Stimulated activated CD8-positive, alpha-beta memory T cell treated with anti-CD3 and anti-CD28 coated beads, Interleukin-12 subunit alpha, Interleukin-12 subunit beta, amount 100 ng/mL, for 1 hour (primary cell): ENCODE measurements at regions not wholly inside any gene's neighbourhood (a gene's known extent, or its start where the extent isn't known, plus 50 kb on each side); places are given as distances from the start of the nearest gene placed in this dataset.
A peak's percentile ranks its signal among the peaks of the same experiment; 100 is the strongest.

ENCODE experiments used
- DNase-seq: peaks from one replicate; pipeline ENCODE4 v3.0.0-alpha.2; 2020; ENCODE audit warnings: low read depth

- no peak for DNase-seq
Measured at GRCh38 chr10:6342096-6342685, 139.5 kb downstream of the PFKFB3 start.

- no peak for DNase-seq
Measured at GRCh38 chr10:6343305-6344010, 140.7 kb downstream of the PFKFB3 start.

- DNase-seq: no peak
Measured at GRCh38 chr10:6345404-6345803, 142.7 kb downstream of the PFKFB3 start.

GRCh38 chr10:6346631-6347030 is 143.9 kb downstream of the PFKFB3 start:
- no peak for DNase-seq

GRCh38 chr10:6347391-6347951 is 144.7 kb downstream of the PFKFB3 start:
- peak; percentile 12 for DNase-seq

GRCh38 chr10:6348096-6348874 is 145.6 kb downstream of the PFKFB3 start:
- DNase-seq: peak; percentile 71

- DNase-seq: no peak
Measured at GRCh38 chr10:6349846-6350535, 147.3 kb downstream of the PFKFB3 start.

- DNase-seq: no peak
Measured at GRCh38 chr10:6350609-6351008, 147.9 kb downstream of the PFKFB3 start.

GRCh38 chr10:6351495-6351894 is 148.8 kb downstream of the PFKFB3 start:
- DNase-seq: no peak

GRCh38 chr10:6353526-6353925 is 150.8 kb downstream of the PFKFB3 start:
- DNase-seq: no peak

- DNase-seq: no peak
Measured at GRCh38 chr10:6354168-6354772, 151.5 kb downstream of the PFKFB3 start.

GRCh38 chr10:6356280-6356793 is 153.6 kb downstream of the PFKFB3 start:
- DNase-seq: no peak

GRCh38 chr10:6361869-6362268 is 159.1 kb downstream of the PFKFB3 start:
- no peak for DNase-seq

- no peak for DNase-seq
Measured at GRCh38 chr10:6362879-6363278, 160.1 kb downstream of the PFKFB3 start.

- DNase-seq: no peak
Measured at GRCh38 chr10:6363511-6363910, 160.8 kb downstream of the PFKFB3 start.

- DNase-seq: no peak
Measured at GRCh38 chr10:6364283-6364682, 161.6 kb downstream of the PFKFB3 start.

- no peak for DNase-seq
Measured at GRCh38 chr10:6364893-6365292, 162.2 kb downstream of the PFKFB3 start.

- no peak for DNase-seq
Measured at GRCh38 chr10:6365384-6365783, 162.7 kb downstream of the PFKFB3 start.
